ENCODE measurements at regions not wholly inside any gene's neighbourhood (a gene's known extent, or its start where the extent isn't known, plus 50 kb on each side); places are given as distances from the start of the nearest gene placed in this dataset.

GRCh38 chr5:53378190-53378589 is 102.2 kb upstream of the FST start:
- no peak for TF ChIP-seq POLR2A (IDR thresholded peaks at IDR 0.05)
- TF ChIP-seq CTCF (IDR thresholded peaks at IDR 0.05) = no peak
- intact Hi-C loops (cut with DNase I) = no loop called here
- H3K9me3 ChIP-seq = no peaks in the 10 kb centered on the region
- ATAC-seq = no peak
- no peak overlapping the region for H3K27ac ChIP-seq
- no peaks in the 10 kb centered on the region for H3K27me3 ChIP-seq
- no peaks in the 10 kb centered on the region for H3K4me1 ChIP-seq
- H3K4me3 ChIP-seq = no peak overlapping the region
- no peak for DNase-seq
- 80% methylated on average over 2 of the region's 2 CpGs for WGBS (ENCODE audit: insufficient coverage, low coverage, low lambda C conversion rate, missing lambda C conversion rate)
- H3K36me3 ChIP-seq = no peaks in the 10 kb centered on the region

- intact Hi-C loops (cut with DNase I) = no loop called here
- H3K36me3 ChIP-seq = no peaks in the 10 kb centered on the region
- H3K27ac ChIP-seq = no peak overlapping the region
- H3K27me3 ChIP-seq = no peaks in the 10 kb centered on the region
- H3K9me3 ChIP-seq = no peaks in the 10 kb centered on the region
- DNase-seq (no peak), ATAC-seq (no peak)
- TF ChIP-seq POLR2A (IDR thresholded peaks at IDR 0.05) = no peak
- TF ChIP-seq CTCF (IDR thresholded peaks at IDR 0.05) = no peak
- no peaks in the 10 kb centered on the region for H3K4me1 ChIP-seq
- 62% methylated on average over 3 of the region's 3 CpGs for WGBS (ENCODE audit: insufficient coverage, low coverage, low lambda C conversion rate, missing lambda C conversion rate)
- no peak overlapping the region for H3K4me3 ChIP-seq
Measured at GRCh38 chr5:53378590-53379247, 101.7 kb upstream of the FST start.

- no peak for DNase-seq
- Histone ChIP-seq H3K4me1 (no peaks in the 10 kb centered on the region), H3K9me3 (peaks cover 0 to 8% (median 0%) of the 10 kb centered on the region in 4 donors), H3K27me3 (no peaks in the 10 kb centered on the region), H3K27ac (no peak overlapping the region), H3K4me3 (no peak overlapping the region), H3K36me3 (no peaks in the 10 kb centered on the region)
- ATAC-seq = no peak
- WGBS (ENCODE audit: insufficient coverage, low coverage, low lambda C conversion rate, missing lambda C conversion rate) = 72% methylated on average over 3 of the region's 3 CpGs
- TF ChIP-seq CTCF (IDR thresholded peaks at IDR 0.05) = no peak
- no peak for TF ChIP-seq POLR2A (IDR thresholded peaks at IDR 0.05)
- intact Hi-C loops (cut with DNase I) = no loop called here
Measured at GRCh38 chr5:53386341-53386740, 94.1 kb upstream of the FST start.

- TF ChIP-seq CTCF (IDR thresholded peaks at IDR 0.05) (no peak), POLR2A (IDR thresholded peaks at IDR 0.05) (no peak)
- ATAC-seq = no peak
Measured at GRCh38 chr5:53389093-53389492, 91.3 kb upstream of the FST start.

GRCh38 chr5:53392073-53392472 is 88.4 kb upstream of the FST start:
- DNase-seq = no peak
- peaks cover 0 to 8% (median 0%) of the 10 kb centered on the region in 4 donors for H3K9me3 ChIP-seq
- no peak for ATAC-seq
- 85% methylated on average over 2 of the region's 2 CpGs for WGBS (ENCODE audit: insufficient coverage, low coverage, low lambda C conversion rate, missing lambda C conversion rate)
- H3K4me3 ChIP-seq = no peak overlapping the region
- no peaks in the 10 kb centered on the region for H3K36me3 ChIP-seq
- no peak overlapping the region for H3K27ac ChIP-seq
- H3K4me1 ChIP-seq = no peaks in the 10 kb centered on the region
- intact Hi-C loops (cut with DNase I) = no loop called here
- TF ChIP-seq POLR2A (IDR thresholded peaks at IDR 0.05) (no peak), CTCF (IDR thresholded peaks at IDR 0.05) (no peak)
- H3K27me3 ChIP-seq = no peaks in the 10 kb centered on the region

More at GRCh38 chr5:53389093-53389492, 91.3 kb upstream of the FST start:
- DNase-seq = no peak
- Histone ChIP-seq H3K27ac (no peak overlapping the region), H3K4me1 (no peaks in the 10 kb centered on the region), H3K9me3 (peaks cover 0 to 8% (median 0%) of the 10 kb centered on the region in 4 donors), H3K36me3 (no peaks in the 10 kb centered on the region), H3K27me3 (no peaks in the 10 kb centered on the region), H3K4me3 (no peak overlapping the region)
- intact Hi-C loops (cut with DNase I) = no loop called here

Measured in right lobe of liver (tissue), 6 donors.